Spleen (tissue), 11 donors: ENCODE measurements at regions not wholly inside any gene's neighbourhood (a gene's known extent, or its start where the extent isn't known, plus 50 kb on each side); places are given as distances from the start of the nearest gene placed in this dataset.
"Not testable (repeated sequence)": the region's sequence is repeated elsewhere in the genome, so short reads cannot be mapped to it uniquely, and the experiment has no call there.

Experiments
- DNase-seq: peaks from one replicate; pipeline ENCODE4 v3.0.0-alpha.2; 2020
- H3K27ac ChIP-seq, 8 donors: fragments of 200-600 bp; sonication (generic) in 7 of 8; 1 replicate in 4 of 8; 2 replicates in 4 of 8; pipeline versions ENCODE4 v1.5.0 to v1.8.0; 2016 to 2021; ENCODE audit warnings: inconsistent platforms in 4 of 8, mild to moderate bottlenecking in 4 of 8, moderate library complexity in 1 of 8
- H3K27me3 ChIP-seq, 7 donors: fragments of 200-600 bp; sonication (generic) in 6 of 7; replicated peaks in 1 of 7; 1 replicate in 4 of 7; 2 replicates in 3 of 7; pipeline versions ENCODE4 v1.5.0 to v1.8.0; 2016 to 2021; ENCODE audit warnings: inconsistent platforms in 3 of 7, mild to moderate bottlenecking in 1 of 7
- H3K36me3 ChIP-seq, 6 donors: fragments of 200-600 bp; sonication (generic) in 5 of 6; 1 replicate in 4 of 6; 2 replicates in 2 of 6; pipeline versions ENCODE4 v1.5.0 to v1.8.0; 2016 to 2021; ENCODE audit warnings: inconsistent platforms in 2 of 6
- H3K4me1 ChIP-seq, 6 donors: fragments of 200-600 bp; sonication (generic) in 5 of 6; 1 replicate in 3 of 6; 2 replicates in 3 of 6; pipeline versions ENCODE4 v1.5.0 to v1.8.0; 2016 to 2021; ENCODE audit warnings: inconsistent platforms in 3 of 6
- H3K4me3 ChIP-seq, 8 donors: fragments of 200-600 bp; sonication (generic) in 7 of 8; 1 replicate in 4 of 8; 2 replicates in 4 of 8; pipeline versions ENCODE4 v1.5.0 to v1.8.0; 2016 to 2021; ENCODE audit warnings: inconsistent platforms in 4 of 8, mild to moderate bottlenecking in 4 of 8, moderate library complexity in 2 of 8
- H3K9me3 ChIP-seq, 8 donors: fragments of 200-600 bp; sonication (generic) in 7 of 8; 1 replicate in 4 of 8; 2 replicates in 4 of 8; pipeline versions ENCODE4 v1.5.0 to v1.8.0; 2016 to 2021; ENCODE audit warnings: inconsistent platforms in 4 of 8
- CTCF ChIP-seq, 11 experiments: fragments of 200-600 bp in 7 of 11; fragments of 450-650 bp in 4 of 11; sonication (generic) in 4 of 11; IDR thresholded peaks in 8 of 11; conservative IDR thresholded peaks in 3 of 11; 1 replicate in 7 of 11; 2 replicates in 4 of 11; pipeline versions ENCODE4 v1.4.0 to v1.8.0; 2016 to 2021; ENCODE audit warnings: antibody characterized with exemption in 11 of 11, inconsistent platforms in 4 of 11, mild to moderate bottlenecking in 1 of 11
- POLR2A ChIP-seq, 3 donors: fragments of 450-650 bp; IDR thresholded peaks; one replicate each; pipeline ENCODE4 v1.5.1; 2017; ENCODE audit warnings: antibody characterized with exemption in 3 of 3, mild to moderate bottlenecking in 1 of 3
- POLR2AphosphoS5 ChIP-seq, 3 donors: sonication (generic); formaldehyde crosslinking; IDR thresholded peaks; one replicate each; pipeline ENCODE4 v1.5.1; 2017; ENCODE audit warnings: antibody characterized with exemption in 3 of 3
- WGBS, 5 donors: extraction: QIAGEN DNeasy Blood & Tissue Kit in 3 of 5; methylation state at CpG; one replicate each; pipeline versions ENCODE4 v1.1.5 to v1.1.7; 2013 to 2018; 5-methylcytosine and 5-hydroxymethylcytosine counted together
- intact Hi-C: fragments of 100-400 bp; cut with DNase I; formaldehyde crosslinking; loops from one replicate; pipeline ENCODE4 v1.15.0; 2023; ENCODE audit warnings: low total_unique reads
- donor health status: healthy with polysubstance abuse.
- donor health status: DM: no; HTN: no; CAD: no; lungs with moderate emphysema.
- donor health status: DM: no; HTN: no; CAD: no.
- donor health status: Bipolar disorder and iron deficiency.
- donor health status: healthy.
- donor health status: DM: no; HTN: no; CAD: no.
- donor health status: DM: yes; HTN: yes; CAD: no.

- intact Hi-C loops: no loop called here
Observed at GRCh38 chr15:35260941-35261340, 175.8 kb upstream of the NANOGP8 start.

GRCh38 chr15:35260274-35260673 lies 175.2 kb upstream of the NANOGP8 start:
- intact Hi-C loops, H3K27me3 ChIP-seq, H3K4me3 ChIP-seq, DNase-seq, H3K4me1 ChIP-seq, H3K9me3 ChIP-seq, H3K27ac ChIP-seq, H3K36me3 ChIP-seq: not testable (repeated sequence)
- 91 to 97% (median 95%) methylated on average over 6 of the region's 6 CpGs for WGBS, 5 donors

More at GRCh38 chr15:35260941-35261340, 175.8 kb upstream of the NANOGP8 start:
- H3K9me3 ChIP-seq: no peaks in the 10 kb centered on the region
- no peak for DNase-seq
- no peak for TF ChIP-seq POLR2AphosphoS5 (IDR thresholded peaks at IDR 0.05)
- no peak for TF ChIP-seq POLR2A (IDR thresholded peaks at IDR 0.05)
- TF ChIP-seq CTCF (IDR thresholded peaks at IDR 0.05 in 8 of 11, conservative IDR thresholded peaks at IDR 0.05 in 3 of 11): no peak
- no peak overlapping the region for H3K27ac ChIP-seq
- no peak overlapping the region for H3K4me3 ChIP-seq
- H3K36me3 ChIP-seq: no peaks in the 10 kb centered on the region
- no peaks in the 10 kb centered on the region for H3K27me3 ChIP-seq
- 71 to 86% (median 77%) methylated on average over 5 of the region's 5 CpGs for WGBS, 5 donors
- no peaks in the 10 kb centered on the region for H3K4me1 ChIP-seq

- WGBS, 5 donors: 50 to 73% (median 64%) methylated on average over 2 of the region's 2 CpGs
- no peaks in the 10 kb centered on the region for H3K27me3 ChIP-seq
- H3K27ac ChIP-seq: no peak overlapping the region
- H3K9me3 ChIP-seq: no peaks in the 10 kb centered on the region
- no peaks in the 10 kb centered on the region for H3K36me3 ChIP-seq
- DNase-seq: no peak
- no peak for TF ChIP-seq CTCF (IDR thresholded peaks at IDR 0.05 in 8 of 11, conservative IDR thresholded peaks at IDR 0.05 in 3 of 11)
- TF ChIP-seq POLR2A (IDR thresholded peaks at IDR 0.05): no peak
- TF ChIP-seq POLR2AphosphoS5 (IDR thresholded peaks at IDR 0.05): no peak
- H3K4me3 ChIP-seq: no peak overlapping the region
- intact Hi-C loops: no loop called here
- H3K4me1 ChIP-seq: no peaks in the 10 kb centered on the region
Observed at GRCh38 chr15:35256551-35256950, 171.5 kb upstream of the NANOGP8 start.

GRCh38 chr15:35256141-35256540 lies 171.0 kb upstream of the NANOGP8 start:
- WGBS, 5 donors: 36 to 43% (median 42%) methylated on average over 2 of the region's 2 CpGs
- no peak overlapping the region for H3K4me3 ChIP-seq
- no peak overlapping the region for H3K27ac ChIP-seq
- no peaks in the 10 kb centered on the region for H3K27me3 ChIP-seq
- H3K4me1 ChIP-seq: no peaks in the 10 kb centered on the region
- H3K9me3 ChIP-seq: no peaks in the 10 kb centered on the region
- DNase-seq: no peak
- intact Hi-C loops: no loop called here
- TF ChIP-seq POLR2A (IDR thresholded peaks at IDR 0.05) (no peak), CTCF (IDR thresholded peaks at IDR 0.05 in 8 of 11, conservative IDR thresholded peaks at IDR 0.05 in 3 of 11) (no peak), POLR2AphosphoS5 (IDR thresholded peaks at IDR 0.05) (no peak)
- H3K36me3 ChIP-seq: no peaks in the 10 kb centered on the region

GRCh38 chr15:35254908-35255307 lies 169.8 kb upstream of the NANOGP8 start:
- H3K27ac ChIP-seq, H3K36me3 ChIP-seq, intact Hi-C loops, H3K9me3 ChIP-seq, H3K4me3 ChIP-seq, H3K27me3 ChIP-seq, H3K4me1 ChIP-seq, DNase-seq: not testable (repeated sequence)
- 87 to 97% (median 91%) methylated on average over 5 of the region's 5 CpGs for WGBS, 5 donors
